IMR-90 (cell line): ENCODE measurements at regions not wholly inside any gene's neighbourhood (a gene's known extent, or its start where the extent isn't known, plus 50 kb on each side); places are given as distances from the start of the nearest gene placed in this dataset.

Source experiments
- ATAC-seq: fragments of 200-7000 bp; cut with Tn5 transposase; 2 replicates; pipeline ENCODE4 v1.9.1; 2020; ENCODE audit warnings: low read depth, mild to moderate bottlenecking, moderate library complexity
- BruUV-seq: library from RNA; stranded (reverse); fragments of 400-500 nt; replicated peaks from 2 replicates; lab custom pipeline; 2021; lab: Mats Ljungman, UMichigan
- CTCF ChIA-PET: fragments of 300-600 bp; formaldehyde crosslinking; extraction: SDS; loops from one replicate; lab custom pipeline; 2021; ENCODE audit warnings: antibody characterized with exemption; lab: Yijun Ruan, JAX
- POLR2A ChIA-PET: fragments of 300-600 bp; sonication (Branson Sonifier 250); formaldehyde crosslinking; loops from one replicate; lab custom pipeline; 2022; ENCODE audit warnings: antibody characterized with exemption; ENCODE audit not compliant: unreplicated experiment; lab: Charles Lee
- DNase-seq: peaks from one replicate; pipeline ENCODE4 v3.0.0; 2013
- H2AFZ ChIP-seq: replicated peaks from 2 replicates; pipeline ENCODE3; 2013; ENCODE audit warnings: low read length, mild to moderate bottlenecking; ENCODE audit not compliant: poor library complexity
- H2AK5ac ChIP-seq: 2 replicates; pipeline ENCODE4 v1.6.1; 2013; ENCODE audit warnings: low read depth, low read length, inconsistent platforms
- H2AK9ac ChIP-seq: replicated peaks from 2 replicates; pipeline ENCODE3; 2013; ENCODE audit warnings: mild to moderate bottlenecking, low read depth, low read length, moderate library complexity; ENCODE audit not compliant: poor library complexity
- H2BK120ac ChIP-seq: 2 replicates; pipeline ENCODE4 v1.6.1; 2013; ENCODE audit warnings: low read depth, low read length, inconsistent platforms
- H2BK15ac ChIP-seq: 3 replicates; pipeline ENCODE4 v1.6.1; 2013; ENCODE audit warnings: low read depth, low read length, inconsistent platforms
- H2BK20ac ChIP-seq: 2 replicates; pipeline ENCODE4 v1.6.1; 2013; ENCODE audit warnings: low read depth, mild to moderate bottlenecking, inconsistent platforms, low read length, moderate library complexity
- H2BK5ac ChIP-seq: 2 replicates; pipeline ENCODE4 v1.6.1; 2013; ENCODE audit warnings: mild to moderate bottlenecking, low read depth, low read length, inconsistent platforms; ENCODE audit not compliant: poor library complexity, severe bottlenecking
- H3K14ac ChIP-seq: replicated peaks from 2 replicates; pipeline ENCODE4 v1.6.1; 2013; ENCODE audit warnings: low read depth, low read length, inconsistent platforms
- H3K18ac ChIP-seq: 2 replicates; pipeline ENCODE4 v1.6.1; 2013; ENCODE audit warnings: low read depth, low read length, control low read depth
- H3K23ac ChIP-seq: 2 replicates; pipeline ENCODE4 v1.6.1; 2013; ENCODE audit warnings: low read depth, low read length, inconsistent platforms
- H3K27ac ChIP-seq: 2 replicates; pipeline ENCODE4 v1.5.1; 2013; ENCODE audit warnings: mild to moderate bottlenecking, control low read depth, low read length; ENCODE audit not compliant: insufficient read depth
- H3K27me3 ChIP-seq: 2 replicates; pipeline ENCODE4 v1.6.1; 2013; ENCODE audit warnings: low read length; ENCODE audit not compliant: control insufficient read depth, insufficient read depth
- H3K36me3 ChIP-seq: 2 replicates; pipeline ENCODE4 v1.6.1; 2013; ENCODE audit warnings: low read length, mixed read lengths; ENCODE audit not compliant: control insufficient read depth, insufficient read depth
- H3K4ac ChIP-seq: 2 replicates; pipeline ENCODE4 v1.6.1; 2013; ENCODE audit warnings: low read depth, low read length, inconsistent platforms
- H3K4me1 ChIP-seq: 2 replicates; pipeline ENCODE4 v1.6.1; 2013; ENCODE audit warnings: low read length, mixed read lengths; ENCODE audit not compliant: control insufficient read depth, insufficient read depth
- H3K4me2 ChIP-seq: 2 replicates; pipeline ENCODE4 v1.6.1; 2013; ENCODE audit warnings: low read depth, mild to moderate bottlenecking, control low read depth, low read length, moderate library complexity
- H3K4me3 ChIP-seq: 2 replicates; pipeline ENCODE4 v1.5.1; 2013; ENCODE audit warnings: low read depth, mild to moderate bottlenecking, control low read depth, low read length, moderate library complexity; ENCODE audit not compliant: insufficient read depth
- H3K56ac ChIP-seq: 2 replicates; pipeline ENCODE4 v1.6.1; 2013; ENCODE audit warnings: low read length, inconsistent platforms; ENCODE audit not compliant: insufficient read depth; ENCODE audit errors: extremely low read depth
- H3K79me1 ChIP-seq, 2 experiments: 2 replicates each; pipeline ENCODE4 v1.6.1; 2013; ENCODE audit warnings: low read length in 2 of 2, inconsistent platforms in 1 of 2, low read depth in 1 of 2
- H3K9ac ChIP-seq: 2 replicates; pipeline ENCODE4 v1.6.1; 2013; ENCODE audit warnings: low read depth, low read length, control low read depth
- H3K9me1 ChIP-seq: 2 replicates; pipeline ENCODE4 v1.6.1; 2013; ENCODE audit warnings: low read length, inconsistent platforms; ENCODE audit not compliant: insufficient read depth
- H3K9me3 ChIP-seq: 2 replicates; pipeline ENCODE4 v1.6.1; 2013; ENCODE audit warnings: low read length; ENCODE audit not compliant: control insufficient read depth, insufficient read depth
- H4K20me1 ChIP-seq: 2 replicates; pipeline ENCODE4 v1.6.1; 2013; ENCODE audit warnings: low read length, inconsistent platforms; ENCODE audit not compliant: insufficient read depth
- H4K5ac ChIP-seq: 2 replicates; pipeline ENCODE4 v1.6.1; 2013; ENCODE audit warnings: mild to moderate bottlenecking, low read depth, low read length, control low read depth
- H4K8ac ChIP-seq, 2 experiments: 2 replicates each; pipeline ENCODE4 v1.6.1; 2013; ENCODE audit warnings: low read depth in 2 of 2, low read length in 2 of 2, control low read depth in 1 of 2, inconsistent platforms in 1 of 2
- H4K91ac ChIP-seq: 2 replicates; pipeline ENCODE4 v1.6.1; 2013; ENCODE audit warnings: low read depth, low read length, inconsistent platforms; ENCODE audit not compliant: insufficient read depth
- BHLHE40 ChIP-seq: fragments of 150-350 bp; IDR thresholded peaks from 2 replicates; pipeline ENCODE4 v1.6.1; 2016; ENCODE audit warnings: mild to moderate bottlenecking, low read depth, low read length
- CEBPB ChIP-seq: IDR thresholded peaks from 2 replicates; pipeline ENCODE4 v1.6.1; 2012; ENCODE audit warnings: low read depth, low read length, improper control_type of control experiment
- CHD1 ChIP-seq: IDR thresholded peaks from 2 replicates; pipeline ENCODE4 v1.6.1; 2012; ENCODE audit warnings: low read depth, low read length, improper control_type of control experiment
- ELK1 ChIP-seq: fragments of 150-350 bp; IDR thresholded peaks from 2 replicates; pipeline ENCODE4 v1.6.1; 2016; ENCODE audit warnings: low read depth, mild to moderate bottlenecking, low read length, moderate library complexity, borderline replicate concordance
- MAFK ChIP-seq: IDR thresholded peaks from 2 replicates; pipeline ENCODE4 v1.6.1; 2012; ENCODE audit warnings: low read depth, low read length, improper control_type of control experiment
- NFE2L2 ChIP-seq: fragments of 150-350 bp; IDR thresholded peaks from 2 replicates; pipeline ENCODE4 v1.6.1; 2016; ENCODE audit warnings: low read depth, mild to moderate bottlenecking, low read length
- RAD21 ChIP-seq: IDR thresholded peaks from 2 replicates; pipeline ENCODE4 v1.6.1; 2012; ENCODE audit warnings: low read length, improper control_type of control experiment
- RCOR1 ChIP-seq: IDR thresholded peaks from 2 replicates; pipeline ENCODE4 v1.6.1; 2012; ENCODE audit warnings: mild to moderate bottlenecking, low read length, improper control_type of control experiment; ENCODE audit not compliant: insufficient replicate concordance
- SMC3 ChIP-seq: fragments of 150-350 bp; IDR thresholded peaks from 2 replicates; pipeline ENCODE4 v1.6.1; 2016; ENCODE audit warnings: low read depth, mild to moderate bottlenecking, antibody characterized with exemption, low read length, moderate library complexity
- WGBS, 2 experiments: methylation state at CpG; one replicate each; pipeline versions ENCODE4 v1.1.5 to v1.1.7; 2013; ENCODE audit warnings: missing lambda C conversion rate in 2 of 2; ENCODE audit not compliant: insufficient read length in 1 of 2; ENCODE audit errors: extremely low coverage in 2 of 2; 5-methylcytosine and 5-hydroxymethylcytosine counted together
- dilution Hi-C: fragments of 300-500 bp; cut with HindIII; formaldehyde crosslinking; loops from one replicate; pipeline ENCODE4 v1.14.3; 2018; ENCODE audit warnings: low sequenced_read_pairs; ENCODE audit not compliant: unreplicated experiment
- in situ Hi-C: fragments of 300-500 bp; cut with MboI; formaldehyde crosslinking; loops from 3 replicates; pipeline ENCODE4 v1.14.3; 2019; ENCODE audit warnings: low sequenced_read_pairs, inconsistent platforms, mixed read lengths
- intact Hi-C: fragments of 100-400 bp; cut with micrococcal nuclease; formaldehyde crosslinking; loops from 2 replicates; pipeline ENCODE4 v1.10.0; 2022
- TF ChIP-seq, protein P1 (sequence below): fragments of 150-350 bp; IDR thresholded peaks from 2 replicates; pipeline ENCODE4 v1.6.1; 2017; ENCODE audit warnings: mild to moderate bottlenecking, antibody characterized with exemption, low read length, low read depth
- TF ChIP-seq, protein P2 (sequence below): conservative IDR thresholded peaks from 2 replicates; pipeline ENCODE4 v1.5.1; 2012; ENCODE audit warnings: mild to moderate bottlenecking, low read depth, low read length, improper control_type of control experiment

GRCh38 chrX:96433409-96434077 lies 251.1 kb upstream of the DIAPH2 start:
- Histone ChIP-seq H2AK5ac (peak overlapping the region; percentile 63; the same call in 1 of the 2 replicates), H3K9me3 (no peaks in the 10 kb centered on the region), H3K4me3 (no peak overlapping the region), H3K9ac (no peak overlapping the region; the same call in 1 of the 2 replicates), H4K8ac (peak overlapping the region in 1 of 2 experiments; percentile 46; a peak in 1 of 4 replicates), H3K4ac (peak overlapping the region; percentile 24), H3K9me1 (no peaks in the 10 kb centered on the region), H3K79me1 (no peaks in the 10 kb centered on the region), H2BK15ac (peak overlapping the region; percentile 47; the same call in 1 of the 3 replicates), H2BK120ac (peak overlapping the region; percentile 73), H2BK5ac (peak overlapping the region; percentile 20), H4K20me1 (no peaks in the 10 kb centered on the region), H3K18ac (peak overlapping the region; percentile 65; the same call in 1 of the 2 replicates), H2AFZ (no peak overlapping the region), H3K23ac (no peak overlapping the region), H2BK20ac (peak overlapping the region; percentile 65; the same call in 1 of the 2 replicates), H3K14ac (peak overlapping the region; percentile 55; the same call in 1 of the 2 replicates), H2AK9ac (no peak overlapping the region), H3K56ac (no peak overlapping the region), H3K27ac (no peak overlapping the region), H3K4me2 (no peak overlapping the region), H4K91ac (no peak overlapping the region), H3K4me1 (peaks cover 1% of the 10 kb centered on the region; the same call in 1 of the 2 replicates), H3K27me3 (no peaks in the 10 kb centered on the region), H3K36me3 (no peaks in the 10 kb centered on the region), H4K5ac (no peak overlapping the region)
- DNase-seq (no peak), ATAC-seq (no peak)
- in situ Hi-C loops = no loop called here
- intact Hi-C loops = no loop called here
- dilution Hi-C loops = no loop called here
- no CpG with 5 or more reads among the region's 2 CpGs for WGBS, 2 experiments
- no TSS peak for BruUV-seq
- ChIA-PET POLR2A (no interaction called here), CTCF (no interaction called here)
- TF ChIP-seq CEBPB = no peak
- TF ChIP-seq ELK1 = no peak
- TF ChIP-seq SMC3 = no peak
- TF ChIP-seq, protein P1, sequence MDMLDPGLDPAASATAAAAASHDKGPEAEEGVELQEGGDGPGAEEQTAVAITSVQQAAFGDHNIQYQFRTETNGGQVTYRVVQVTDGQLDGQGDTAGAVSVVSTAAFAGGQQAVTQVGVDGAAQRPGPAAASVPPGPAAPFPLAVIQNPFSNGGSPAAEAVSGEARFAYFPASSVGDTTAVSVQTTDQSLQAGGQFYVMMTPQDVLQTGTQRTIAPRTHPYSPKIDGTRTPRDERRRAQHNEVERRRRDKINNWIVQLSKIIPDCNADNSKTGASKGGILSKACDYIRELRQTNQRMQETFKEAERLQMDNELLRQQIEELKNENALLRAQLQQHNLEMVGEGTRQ = no peak
- no peak for TF ChIP-seq CHD1
- TF ChIP-seq RCOR1 = no peak
- TF ChIP-seq, protein P2, sequence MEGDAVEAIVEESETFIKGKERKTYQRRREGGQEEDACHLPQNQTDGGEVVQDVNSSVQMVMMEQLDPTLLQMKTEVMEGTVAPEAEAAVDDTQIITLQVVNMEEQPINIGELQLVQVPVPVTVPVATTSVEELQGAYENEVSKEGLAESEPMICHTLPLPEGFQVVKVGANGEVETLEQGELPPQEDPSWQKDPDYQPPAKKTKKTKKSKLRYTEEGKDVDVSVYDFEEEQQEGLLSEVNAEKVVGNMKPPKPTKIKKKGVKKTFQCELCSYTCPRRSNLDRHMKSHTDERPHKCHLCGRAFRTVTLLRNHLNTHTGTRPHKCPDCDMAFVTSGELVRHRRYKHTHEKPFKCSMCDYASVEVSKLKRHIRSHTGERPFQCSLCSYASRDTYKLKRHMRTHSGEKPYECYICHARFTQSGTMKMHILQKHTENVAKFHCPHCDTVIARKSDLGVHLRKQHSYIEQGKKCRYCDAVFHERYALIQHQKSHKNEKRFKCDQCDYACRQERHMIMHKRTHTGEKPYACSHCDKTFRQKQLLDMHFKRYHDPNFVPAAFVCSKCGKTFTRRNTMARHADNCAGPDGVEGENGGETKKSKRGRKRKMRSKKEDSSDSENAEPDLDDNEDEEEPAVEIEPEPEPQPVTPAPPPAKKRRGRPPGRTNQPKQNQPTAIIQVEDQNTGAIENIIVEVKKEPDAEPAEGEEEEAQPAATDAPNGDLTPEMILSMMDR = no peak
- no peak for TF ChIP-seq NFE2L2
- no peak for TF ChIP-seq RAD21
- TF ChIP-seq BHLHE40 = no peak
- TF ChIP-seq MAFK = no peak
